ENCODE measurements at regions not wholly inside any gene's neighbourhood (a gene's known extent, or its start where the extent isn't known, plus 50 kb on each side); places are given as distances from the start of the nearest gene placed in this dataset.

- in situ Hi-C loops (cut with MboI; ENCODE audit: low sequenced_read_pairs), result no loop called here
Measured at GRCh38 chr5:130277522-130277921, 373.3 kb downstream of the CHSY3 start.

- in situ Hi-C loops (cut with MboI; ENCODE audit: low sequenced_read_pairs), result no loop called here
Measured at GRCh38 chr5:130277002-130277401, 372.7 kb downstream of the CHSY3 start.

- in situ Hi-C loops (cut with MboI; ENCODE audit: low sequenced_read_pairs), result no loop called here
Measured at GRCh38 chr5:130272837-130273236, 368.6 kb downstream of the CHSY3 start.

- in situ Hi-C loops (cut with MboI; ENCODE audit: low sequenced_read_pairs), result no loop called here
Measured at GRCh38 chr5:130270786-130271185, 366.5 kb downstream of the CHSY3 start.

GRCh38 chr5:130268489-130268888 is 364.2 kb downstream of the CHSY3 start:
- in situ Hi-C loops (cut with MboI; ENCODE audit: low sequenced_read_pairs), result no loop called here

GRCh38 chr5:130267926-130268325 is 363.7 kb downstream of the CHSY3 start:
- in situ Hi-C loops (cut with MboI; ENCODE audit: low sequenced_read_pairs), result no loop called here

GRCh38 chr5:130260481-130260880 is 356.2 kb downstream of the CHSY3 start:
- in situ Hi-C loops (cut with MboI; ENCODE audit: low sequenced_read_pairs), result no loop called here

- in situ Hi-C loops (cut with MboI; ENCODE audit: low sequenced_read_pairs), result no loop called here
Measured at GRCh38 chr5:130251931-130252330, 347.7 kb downstream of the CHSY3 start.

GRCh38 chr5:130243641-130244040 is 339.4 kb downstream of the CHSY3 start:
- in situ Hi-C loops (cut with MboI; ENCODE audit: low sequenced_read_pairs), result no loop called here

GRCh38 chr5:130237721-130238120 is 333.5 kb downstream of the CHSY3 start:
- in situ Hi-C loops (cut with MboI; ENCODE audit: low sequenced_read_pairs), result no loop called here
